ENCODE measurements at regions not wholly inside any gene's neighbourhood (a gene's known extent, or its start where the extent isn't known, plus 50 kb on each side); places are given as distances from the start of the nearest gene placed in this dataset.

DNA sequence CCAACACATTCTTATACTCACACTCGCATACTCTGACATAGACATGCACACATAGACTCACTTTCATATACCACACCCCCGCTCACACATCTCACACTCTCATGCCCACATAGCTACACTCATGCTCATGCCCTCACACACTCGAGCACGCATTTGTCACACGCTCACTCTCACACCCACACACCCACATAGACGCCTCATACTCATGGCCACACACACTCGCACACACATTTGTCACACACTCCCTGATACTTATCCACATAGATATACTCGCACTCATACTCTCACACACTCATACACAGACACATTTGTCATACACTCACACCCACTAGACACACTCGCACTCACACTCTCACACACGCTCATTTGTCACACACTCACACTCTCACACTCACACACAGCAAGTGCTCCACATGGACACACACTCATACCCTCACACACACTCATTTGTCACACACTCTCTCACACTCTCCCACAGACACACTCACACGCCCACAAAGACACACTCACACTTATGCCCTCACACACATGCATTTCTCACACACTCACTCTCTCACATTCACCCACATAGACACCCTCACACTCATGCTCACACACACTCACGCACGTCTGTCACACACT, 50.9 kb downstream of the TNP1 start:
- no peak for DNase-seq (ENCODE audit: low read depth)

GRCh38 chr2:216807857-216808272, 52.0 kb downstream of the TNP1 start:
- DNase-seq (ENCODE audit: low read depth): no peak

DNA sequence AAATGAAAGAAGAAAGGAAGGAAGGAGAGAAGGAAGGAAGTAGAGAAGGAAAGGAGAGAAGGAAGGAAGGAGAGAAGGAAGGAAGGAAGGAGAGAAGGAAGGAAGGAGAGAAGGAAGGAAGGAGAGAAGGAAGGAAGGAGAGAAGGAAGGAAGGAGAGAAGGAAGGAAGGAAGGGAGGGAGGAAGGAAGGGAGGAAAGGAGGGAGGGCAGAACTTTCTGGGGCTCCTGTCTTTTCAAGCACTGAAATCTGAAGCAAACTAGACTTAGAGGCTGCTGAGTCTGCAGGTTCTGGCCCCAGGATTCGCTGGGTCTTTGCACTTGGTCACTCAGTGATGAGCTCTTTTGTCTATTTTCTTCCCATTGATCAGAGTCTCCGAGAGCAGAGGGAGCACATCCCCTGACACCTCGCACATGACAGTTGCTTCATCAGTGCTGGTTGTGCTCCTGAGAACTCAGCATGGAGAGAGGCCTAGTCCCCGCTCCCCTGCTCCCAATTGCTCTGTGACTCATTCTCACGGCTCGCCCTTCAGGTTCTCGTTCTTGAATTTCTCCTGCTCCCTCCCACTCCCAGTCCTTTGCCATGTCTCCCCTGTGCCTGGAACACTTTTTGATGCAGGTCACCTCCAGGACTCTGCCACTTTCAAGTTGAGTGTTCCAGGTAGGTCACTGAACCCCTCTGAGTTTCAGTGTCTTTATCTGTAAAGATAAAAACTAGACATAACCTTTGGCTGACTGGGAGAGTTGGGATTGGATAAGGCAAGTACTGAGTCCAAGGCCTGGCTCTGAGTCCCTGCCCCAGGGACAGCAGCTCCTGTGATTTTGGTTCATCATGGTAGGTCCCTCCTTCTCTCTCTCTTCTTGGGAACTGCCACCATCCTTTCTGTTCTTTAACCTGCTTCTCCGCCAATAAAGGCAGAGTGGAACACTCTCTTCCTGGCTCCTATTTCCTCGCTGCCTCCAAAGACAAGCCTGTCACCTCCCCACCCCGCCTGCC, 55.2 kb downstream of the TNP1 start:
- DNase-seq (ENCODE audit: low read depth): no peak

GRCh38 chr2:216803791-216804190, 56.1 kb downstream of the TNP1 start:
- DNase-seq (ENCODE audit: low read depth): no peak

DNA sequence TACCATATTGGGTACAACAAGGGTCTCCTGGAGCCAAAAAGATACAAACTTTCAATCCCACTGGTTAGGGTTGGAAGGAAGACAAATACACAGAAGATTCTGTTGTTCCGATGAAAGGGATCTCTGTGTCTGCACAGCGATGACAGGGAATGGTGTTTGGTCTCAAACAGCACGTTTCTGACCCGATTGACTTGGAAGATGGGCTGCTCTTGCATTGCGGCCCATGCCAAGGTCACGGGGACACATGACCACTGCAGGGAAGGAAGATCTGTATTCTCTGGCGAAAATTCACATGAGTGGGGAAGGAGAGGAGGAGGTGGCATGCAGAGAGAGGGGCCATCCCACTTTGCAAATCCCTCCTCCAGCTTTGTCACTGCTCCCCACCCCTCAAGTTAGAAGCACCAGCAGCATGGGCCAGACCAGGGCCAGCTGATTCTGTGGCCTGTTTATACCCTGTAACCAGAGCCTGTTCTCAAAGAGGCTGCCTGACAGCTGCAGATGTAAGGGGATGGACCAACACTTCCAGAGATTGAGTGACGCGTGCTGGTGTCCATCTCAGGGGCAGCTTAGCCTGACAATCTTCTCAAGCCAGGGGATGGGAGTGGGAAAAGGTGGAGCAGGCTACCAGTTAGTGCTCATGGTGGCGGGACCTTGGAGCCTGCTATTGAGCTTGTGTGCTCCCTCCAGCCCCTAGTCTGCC, 57.2 kb downstream of the TNP1 start:
- no peak for DNase-seq (ENCODE audit: low read depth)

DNA sequence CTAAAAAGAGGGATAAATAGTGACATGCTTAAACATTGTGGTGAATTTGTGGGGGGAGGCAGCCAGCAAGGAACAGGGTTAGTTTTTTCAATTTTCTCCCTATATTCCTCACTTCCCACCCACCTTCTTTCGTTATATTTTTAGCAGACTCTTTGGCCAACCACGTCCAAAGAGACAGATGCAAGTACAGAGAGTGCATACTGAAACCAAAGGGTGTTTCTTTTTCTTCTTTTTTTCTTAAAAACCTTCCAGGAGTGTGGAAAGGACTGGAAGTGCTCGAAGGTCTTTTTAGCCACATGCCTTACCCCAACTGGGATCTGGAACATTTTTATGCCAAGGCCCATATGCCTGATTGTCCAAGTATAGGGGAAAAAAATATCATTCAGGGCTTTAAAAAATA, 59.0 kb downstream of the TNP1 start:
- no peak for DNase-seq (ENCODE audit: low read depth)

- no peak for DNase-seq (ENCODE audit: low read depth)
These were observed 59.9 kb downstream of the TNP1 start for GRCh38 chr2:216799873-216800431.

GRCh38 chr2:216796115-216796840, 63.6 kb downstream of the TNP1 start:
- no peak for DNase-seq (ENCODE audit: low read depth)

DNA sequence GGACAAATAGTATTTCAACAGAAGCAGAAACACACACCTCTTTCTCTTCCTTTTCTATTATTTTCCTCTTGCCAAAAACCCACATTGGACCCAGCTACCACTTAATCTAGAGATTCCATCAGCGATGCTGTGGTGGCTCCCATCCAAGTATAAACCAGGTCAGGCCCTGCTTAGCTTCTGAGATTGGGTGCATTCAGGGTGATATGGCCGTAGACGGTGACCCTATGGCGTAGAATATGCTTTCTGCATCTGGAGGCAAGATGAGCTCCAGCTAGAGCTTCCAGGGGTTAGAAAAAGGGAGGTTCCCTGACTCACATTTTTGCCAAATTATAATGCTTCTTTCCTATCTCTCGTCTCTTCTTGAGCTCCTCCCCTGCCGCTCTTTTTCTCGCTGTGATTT, 66.5 kb downstream of the TNP1 start:
- no peak for DNase-seq (ENCODE audit: low read depth)

GRCh38 chr2:216792222-216793021, 67.4 kb downstream of the TNP1 start:
- DNase-seq (ENCODE audit: low read depth): no peak

- DNase-seq (ENCODE audit: low read depth): no peak
These were observed 68.6 kb downstream of the TNP1 start for GRCh38 chr2:216791303-216791702.

GRCh38 chr2:216789081-216789480, 70.8 kb downstream of the TNP1 start:
- no peak for DNase-seq (ENCODE audit: low read depth)

DNA sequence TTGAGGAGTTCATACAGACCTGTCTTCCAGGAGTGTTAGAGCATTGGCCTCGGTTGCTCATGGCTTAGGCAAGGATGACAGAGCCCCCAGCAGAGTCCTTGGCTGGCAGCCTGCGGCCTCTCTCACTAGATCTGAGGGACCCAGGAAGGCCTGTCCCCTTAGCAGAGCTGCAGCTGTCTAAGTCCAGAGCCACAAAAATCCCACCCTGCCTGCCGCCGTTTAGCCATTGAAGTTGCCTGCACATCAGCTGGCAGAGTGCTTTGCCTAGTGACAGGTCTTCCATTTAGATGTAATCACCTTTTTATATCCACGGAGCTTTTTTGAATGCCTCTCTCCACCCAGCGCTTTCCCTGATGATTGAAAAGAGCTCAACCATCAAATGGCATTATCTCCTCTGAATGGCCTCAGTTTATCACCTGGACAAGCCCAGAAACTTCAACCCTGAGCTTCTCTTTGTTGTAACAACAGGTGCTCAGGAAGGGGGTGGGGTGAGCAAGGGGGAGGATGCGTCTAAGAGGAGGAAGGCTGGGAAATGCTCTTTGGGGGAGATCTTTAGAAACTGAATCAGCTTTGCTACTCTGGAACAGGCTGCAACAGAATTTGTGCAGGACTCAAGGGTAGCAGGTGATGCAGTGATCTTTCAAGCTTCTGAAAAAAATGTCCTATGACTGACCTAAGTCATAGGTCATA, 71.9 kb downstream of the TNP1 start:
- DNase-seq (ENCODE audit: low read depth): no peak

- DNase-seq (ENCODE audit: low read depth): no peak
These were observed 73.2 kb downstream of the TNP1 start for GRCh38 chr2:216786676-216787075.

GRCh38 chr2:216784456-216784855, 75.4 kb downstream of the TNP1 start:
- no peak for DNase-seq (ENCODE audit: low read depth)

DNA sequence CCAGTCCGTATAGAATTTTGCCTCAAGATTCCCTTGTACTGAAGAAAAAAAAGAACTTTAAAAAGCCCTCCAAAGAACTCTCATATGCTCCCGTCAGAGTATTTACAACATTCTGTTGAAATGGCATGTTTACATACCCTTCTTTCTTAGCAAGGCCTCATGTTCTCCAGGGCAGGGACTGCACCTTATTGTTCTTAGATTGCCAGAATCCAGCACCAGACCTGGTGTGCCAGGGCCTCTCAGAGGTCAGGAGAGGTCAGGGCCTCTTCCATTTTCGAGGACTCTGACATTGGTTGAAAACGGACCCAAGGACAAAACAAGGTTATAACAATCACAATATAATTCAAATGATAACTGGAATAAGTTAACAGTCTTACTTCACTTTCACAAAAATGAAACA, 78.2 kb downstream of the TNP1 start:
- DNase-seq (ENCODE audit: low read depth): no peak

- peak; percentile 66 for DNase-seq (ENCODE audit: low read depth)
These were observed 79.0 kb downstream of the TNP1 start for GRCh38 chr2:216780843-216781242.

GRCh38 chr2:216777637-216778273, 82.1 kb downstream of the TNP1 start:
- DNase-seq (ENCODE audit: low read depth): peak; percentile 84

GRCh38 chr2:216776066-216776850, 80.9 kb upstream of the IGFBP5 start:
- DNase-seq (ENCODE audit: low read depth): no peak
